ENCODE measurements at regions not wholly inside any gene's neighbourhood (a gene's known extent, or its start where the extent isn't known, plus 50 kb on each side); places are given as distances from the start of the nearest gene placed in this dataset.
"Not testable (repeated sequence)": the region's sequence is repeated elsewhere in the genome, so short reads cannot be mapped to it uniquely, and the experiment has no call there.

GRCh38 chr3:66933233-66933632 is 64.9 kb upstream of the KBTBD8 start:
- DNase-seq = no peak
- Histone ChIP-seq H3K4me3 (no peak overlapping the region), H3K9me3 (no peaks in the 10 kb centered on the region), H3K27ac (no peak overlapping the region), H3K27me3 (peaks cover 0 to 18% (median 16%) of the 10 kb centered on the region in 7 donors), H3K36me3 (no peaks in the 10 kb centered on the region), H3K4me1 (no peaks in the 10 kb centered on the region)
- no peak for ATAC-seq
- intact Hi-C loops (cut with DNase I) = loop anchor here in 5 of 10 donors (10.0 kb wide), 3 partner anchors 1942 to 1962 kb away; no protein-coding TSS in a partner anchor
- TF ChIP-seq CTCF (IDR thresholded peaks at IDR 0.05) = no peak

- intact Hi-C loops (cut with DNase I) = loop anchor here in 5 of 10 donors (10.0 kb wide), 3 partner anchors 1941 to 1961 kb away; no protein-coding TSS in a partner anchor
- no peak overlapping the region for H3K27ac ChIP-seq
- no peak for TF ChIP-seq CTCF (IDR thresholded peaks at IDR 0.05)
- ATAC-seq (no peak), DNase-seq (no peak)
- H3K4me1 ChIP-seq = no peaks in the 10 kb centered on the region
- H3K9me3 ChIP-seq = no peaks in the 10 kb centered on the region
- WGBS, 2 donors = 77 to 93% methylated on average over 1 of the region's 1 CpG
- peaks cover 0 to 25% (median 18%) of the 10 kb centered on the region in 7 donors for H3K27me3 ChIP-seq
- H3K36me3 ChIP-seq = no peaks in the 10 kb centered on the region
- H3K4me3 ChIP-seq = no peak overlapping the region
These were observed 64.1 kb upstream of the KBTBD8 start for GRCh38 chr3:66934041-66934440.

GRCh38 chr3:66934725-66935124 is 63.4 kb upstream of the KBTBD8 start:
- no peak overlapping the region for H3K4me3 ChIP-seq
- TF ChIP-seq CTCF (IDR thresholded peaks at IDR 0.05) = no peak
- no peak for ATAC-seq
- H3K36me3 ChIP-seq = no peaks in the 10 kb centered on the region
- DNase-seq = no peak
- H3K4me1 ChIP-seq = no peaks in the 10 kb centered on the region
- no peak overlapping the region for H3K27ac ChIP-seq
- 81% methylated on average over 3 of the region's 3 CpGs for WGBS, 2 donors
- peaks cover 0 to 28% (median 18%) of the 10 kb centered on the region in 7 donors for H3K27me3 ChIP-seq
- intact Hi-C loops (cut with DNase I) = loop anchor here in 5 of 10 donors (10.0 kb wide), 3 partner anchors 1940 to 1960 kb away; no protein-coding TSS in a partner anchor
- no peaks in the 10 kb centered on the region for H3K9me3 ChIP-seq

GRCh38 chr3:66937041-66937440 is 61.1 kb upstream of the KBTBD8 start:
- H3K4me1 ChIP-seq, DNase-seq, H3K36me3 ChIP-seq, ATAC-seq, H3K4me3 ChIP-seq, H3K27ac ChIP-seq, H3K9me3 ChIP-seq: not testable (repeated sequence)
- intact Hi-C loops (cut with DNase I) = loop anchor here in 5 of 10 donors (10.0 kb wide), 3 partner anchors 1938 to 1958 kb away; no protein-coding TSS in a partner anchor
- H3K27me3 ChIP-seq = peaks cover 0 to 41% (median 25%) of the 10 kb centered on the region in 7 donors
- WGBS, 2 donors = 73 to 75% methylated on average over 6 of the region's 6 CpGs

- no peaks in the 10 kb centered on the region for H3K4me1 ChIP-seq
- no peaks in the 10 kb centered on the region for H3K36me3 ChIP-seq
- WGBS, 2 donors = 18 to 21% methylated on average over 5 of the region's 5 CpGs
- intact Hi-C loops (cut with DNase I) = loop anchor here in 5 of 10 donors (10.0 kb wide), 3 partner anchors 1936 to 1956 kb away; no protein-coding TSS in a partner anchor
- no peak overlapping the region for H3K27ac ChIP-seq
- no peaks in the 10 kb centered on the region for H3K9me3 ChIP-seq
- DNase-seq (peak in 1 of 2 donors; percentile 17), ATAC-seq (peak in 5 of 8 donors; percentile 44 to 75 (median 58))
- no peak overlapping the region for H3K4me3 ChIP-seq
- H3K27me3 ChIP-seq = peaks cover 0 to 52% (median 21%) of the 10 kb centered on the region in 7 donors
- TF ChIP-seq CTCF (IDR thresholded peaks at IDR 0.05) = peak; percentile 57 to 76 (median 71)
These were observed 59.7 kb upstream of the KBTBD8 start for GRCh38 chr3:66938338-66938963.

Measured in heart right ventricle (tissue), 16 donors.